Panc1 (cell line): ENCODE measurements at regions not wholly inside any gene's neighbourhood (a gene's known extent, or its start where the extent isn't known, plus 50 kb on each side); places are given as distances from the start of the nearest gene placed in this dataset.

Source experiments
- CTCF ChIP-seq: fragments of 450-650 bp; IDR thresholded peaks from 2 replicates; pipeline ENCODE4 v1.5.1; 2017; ENCODE audit warnings: mild to moderate bottlenecking
- POLR2AphosphoS5 ChIP-seq: IDR thresholded peaks from 2 replicates; pipeline ENCODE4 v1.6.1; 2012; ENCODE audit warnings: mild to moderate bottlenecking, low read depth, low read length, moderate library complexity
- REST ChIP-seq, 2 experiments: IDR thresholded peaks; 2 replicates each; pipeline ENCODE4 v1.6.1; 2011 to 2012; ENCODE audit warnings: low read depth in 2 of 2, control low read depth in 1 of 2, low read length in 1 of 2, mild to moderate bottlenecking in 1 of 2, moderate library complexity in 1 of 2; ENCODE audit not compliant: insufficient read depth in 1 of 2
- TCF7L2 ChIP-seq: IDR thresholded peaks from 2 replicates; pipeline ENCODE4 v1.6.1; 2011; ENCODE audit warnings: mild to moderate bottlenecking, low read depth, low read length, inconsistent platforms

GRCh38 chr10:62681211-62681940, 123.1 kb upstream of the ADO start:
- no peak for TF ChIP-seq CTCF
- TF ChIP-seq POLR2AphosphoS5, result no peak
- no peak for TF ChIP-seq TCF7L2
- no peak for TF ChIP-seq REST (IDR thresholded peaks at IDR 0.05; ENCODE audit: insufficient read depth in 1 of 2, low read depth in 2 of 2, low read length in 1 of 2)
